ENCODE measurements at regions not wholly inside any gene's neighbourhood (a gene's known extent, or its start where the extent isn't known, plus 50 kb on each side); places are given as distances from the start of the nearest gene placed in this dataset.

- no peaks in the 10 kb centered on the region for H3K36me3 ChIP-seq (ENCODE audit: low read depth)
- H3K79me2 ChIP-seq (ENCODE audit: low read depth): no peaks in the 10 kb centered on the region
- no peaks in the 10 kb centered on the region for H3K27me3 ChIP-seq (ENCODE audit: insufficient read depth, low read depth)
- no peaks in the 10 kb centered on the region for H3K9me2 ChIP-seq (ENCODE audit: insufficient read depth)
- no TSS peak for BruUV-seq (replicated peaks)
- no peak overlapping the region for H3K4me3 ChIP-seq
- H3K27ac ChIP-seq: no peak overlapping the region
- H3F3A ChIP-seq (ENCODE audit: insufficient read depth, low read depth): peaks cover 7% of the 10 kb centered on the region; the same call in 1 of the 2 replicates
- no peak overlapping the region for H2AFZ ChIP-seq
- H3K4me2 ChIP-seq: no peak overlapping the region
- DNase-seq: no peak
- H3K4me1 ChIP-seq (replicated peaks; ENCODE audit: insufficient read depth): peaks cover 13% of the 10 kb centered on the region
- intact Hi-C loops (cut with micrococcal nuclease; ENCODE audit: unreplicated experiment): no loop called here
- POLR2A ChIA-PET (ENCODE audit: unreplicated experiment): no interaction called here
- no peak for TF ChIP-seq EZH2 (IDR thresholded peaks at IDR 0.05; ENCODE audit: low read depth)
- TF ChIP-seq CTCF (conservative IDR thresholded peaks at IDR 0.05): no peak
- no peaks in the 10 kb centered on the region for H3K9me3 ChIP-seq (ENCODE audit: insufficient read depth, low read depth)
- H4K20me1 ChIP-seq (ENCODE audit: insufficient read depth): no peaks in the 10 kb centered on the region
- CTCF ChIA-PET: no interaction called here
These were observed 80.6 kb upstream of the SULF2 start for GRCh38 chr20:47865912-47866311.

- Histone ChIP-seq H3K36me3 (ENCODE audit: low read depth) (no peaks in the 10 kb centered on the region), H3K4me1 (replicated peaks; ENCODE audit: insufficient read depth) (0 out of 2 replicates have a peak, but pooled peaks cover 9% of the 10 kb centered on the region), H3K27me3 (ENCODE audit: insufficient read depth, low read depth) (no peaks in the 10 kb centered on the region), H4K20me1 (ENCODE audit: insufficient read depth) (no peaks in the 10 kb centered on the region), H3K4me3 (no peak overlapping the region), H3K9me2 (ENCODE audit: insufficient read depth) (no peaks in the 10 kb centered on the region), H2AFZ (no peak overlapping the region), H3K27ac (no peak overlapping the region), H3K9me3 (ENCODE audit: insufficient read depth, low read depth) (no peaks in the 10 kb centered on the region), H3K79me2 (ENCODE audit: low read depth) (no peaks in the 10 kb centered on the region), H3F3A (ENCODE audit: insufficient read depth, low read depth) (peaks cover 7% of the 10 kb centered on the region; the same call in 1 of the 2 replicates), H3K4me2 (no peak overlapping the region)
- no peak for DNase-seq
- TF ChIP-seq EZH2 (IDR thresholded peaks at IDR 0.05; ENCODE audit: low read depth) (no peak), CTCF (conservative IDR thresholded peaks at IDR 0.05) (no peak)
- ChIA-PET POLR2A (ENCODE audit: unreplicated experiment) (no interaction called here), CTCF (no interaction called here)
- no TSS peak for BruUV-seq (replicated peaks)
- intact Hi-C loops (cut with micrococcal nuclease; ENCODE audit: unreplicated experiment): no loop called here
These were observed 80.2 kb upstream of the SULF2 start for GRCh38 chr20:47865451-47865850.

GRCh38 chr20:47863981-47864380 lies 78.7 kb upstream of the SULF2 start:
- Histone ChIP-seq H4K20me1 (ENCODE audit: insufficient read depth) (no peaks in the 10 kb centered on the region), H3K27ac (no peak overlapping the region), H2AFZ (no peak overlapping the region), H3K4me3 (no peak overlapping the region), H3F3A (ENCODE audit: insufficient read depth, low read depth) (peaks cover 18% of the 10 kb centered on the region), H3K9me2 (ENCODE audit: insufficient read depth) (no peaks in the 10 kb centered on the region; the same call in 1 of the 2 replicates), H3K27me3 (ENCODE audit: insufficient read depth, low read depth) (no peaks in the 10 kb centered on the region), H3K4me1 (replicated peaks; ENCODE audit: insufficient read depth) (peaks cover 22% of the 10 kb centered on the region), H3K79me2 (ENCODE audit: low read depth) (no peaks in the 10 kb centered on the region), H3K9me3 (ENCODE audit: insufficient read depth, low read depth) (no peaks in the 10 kb centered on the region), H3K36me3 (ENCODE audit: low read depth) (no peaks in the 10 kb centered on the region), H3K4me2 (no peak overlapping the region; the same call in 1 of the 2 replicates)
- DNase-seq: no peak
- BruUV-seq (replicated peaks): no TSS peak
- intact Hi-C loops (cut with micrococcal nuclease; ENCODE audit: unreplicated experiment): no loop called here
- ChIA-PET POLR2A (ENCODE audit: unreplicated experiment) (no interaction called here), CTCF (no interaction called here)
- TF ChIP-seq EZH2 (IDR thresholded peaks at IDR 0.05; ENCODE audit: low read depth): no peak
- no peak for TF ChIP-seq CTCF (conservative IDR thresholded peaks at IDR 0.05)
